22Rv1 (cell line): ENCODE measurements at regions not wholly inside any gene's neighbourhood (a gene's known extent, or its start where the extent isn't known, plus 50 kb on each side); places are given as distances from the start of the nearest gene placed in this dataset.

Source experiments
- ZFX ChIP-seq: fragments of 450-650 bp; IDR thresholded peaks from 2 replicates; pipeline ENCODE4 v1.6.1; 2017; ENCODE audit warnings: antibody characterized with exemption, borderline replicate concordance
- TF ChIP-seq, protein P1 (sequence below): fragments of 450-650 bp; IDR thresholded peaks from 2 replicates; pipeline ENCODE4 v1.5.1; 2017; ENCODE audit warnings: mild to moderate bottlenecking

DNA sequence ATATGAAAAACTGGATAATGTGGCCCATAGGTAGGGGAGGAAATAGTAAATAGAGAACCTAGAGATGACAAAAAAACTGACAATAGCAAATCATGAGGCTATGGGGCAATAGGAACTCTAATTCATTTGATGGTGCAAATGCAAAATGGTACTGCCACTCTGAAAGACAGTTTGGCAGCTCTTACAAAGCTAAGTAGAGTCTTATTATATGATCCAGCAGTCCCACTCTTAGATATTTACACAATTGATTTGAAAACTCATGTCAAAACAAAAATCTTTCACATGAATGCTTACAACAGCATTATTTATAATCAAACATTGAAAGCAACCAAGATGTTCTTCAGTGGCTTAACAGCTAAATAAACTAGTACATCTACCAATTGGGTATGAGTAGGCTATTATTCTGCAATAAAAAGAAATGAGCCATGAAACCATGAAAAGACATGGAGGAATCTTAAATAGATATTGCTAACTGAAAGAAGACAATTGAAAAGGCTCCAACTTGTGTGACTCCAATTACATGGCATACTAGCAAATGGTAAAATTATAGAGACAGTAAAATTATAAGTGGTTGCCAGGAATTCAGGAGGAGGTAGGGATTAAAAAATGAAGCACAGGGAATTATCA, 321.8 kb upstream of the STAC start:
- TF ChIP-seq, protein P1, sequence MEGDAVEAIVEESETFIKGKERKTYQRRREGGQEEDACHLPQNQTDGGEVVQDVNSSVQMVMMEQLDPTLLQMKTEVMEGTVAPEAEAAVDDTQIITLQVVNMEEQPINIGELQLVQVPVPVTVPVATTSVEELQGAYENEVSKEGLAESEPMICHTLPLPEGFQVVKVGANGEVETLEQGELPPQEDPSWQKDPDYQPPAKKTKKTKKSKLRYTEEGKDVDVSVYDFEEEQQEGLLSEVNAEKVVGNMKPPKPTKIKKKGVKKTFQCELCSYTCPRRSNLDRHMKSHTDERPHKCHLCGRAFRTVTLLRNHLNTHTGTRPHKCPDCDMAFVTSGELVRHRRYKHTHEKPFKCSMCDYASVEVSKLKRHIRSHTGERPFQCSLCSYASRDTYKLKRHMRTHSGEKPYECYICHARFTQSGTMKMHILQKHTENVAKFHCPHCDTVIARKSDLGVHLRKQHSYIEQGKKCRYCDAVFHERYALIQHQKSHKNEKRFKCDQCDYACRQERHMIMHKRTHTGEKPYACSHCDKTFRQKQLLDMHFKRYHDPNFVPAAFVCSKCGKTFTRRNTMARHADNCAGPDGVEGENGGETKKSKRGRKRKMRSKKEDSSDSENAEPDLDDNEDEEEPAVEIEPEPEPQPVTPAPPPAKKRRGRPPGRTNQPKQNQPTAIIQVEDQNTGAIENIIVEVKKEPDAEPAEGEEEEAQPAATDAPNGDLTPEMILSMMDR = no peak
- TF ChIP-seq ZFX = no peak
